Fibroblast of lung (primary cell): ENCODE measurements at regions not wholly inside any gene's neighbourhood (a gene's known extent, or its start where the extent isn't known, plus 50 kb on each side); places are given as distances from the start of the nearest gene placed in this dataset.

Experiments
- CTCF ChIP-seq, 2 donors: IDR thresholded peaks in 1 of 2; conservative IDR thresholded peaks in 1 of 2; 1 replicate in 1 of 2; 2 replicates in 1 of 2; pipeline ENCODE4 v1.5.1; 2011 to 2012; ENCODE audit warnings: low read length in 2 of 2, control low read depth in 1 of 2, inconsistent platforms in 1 of 2, low read depth in 1 of 2, mild to moderate bottlenecking in 1 of 2
- EZH2 ChIP-seq: IDR thresholded peaks from 2 replicates; pipeline ENCODE4 v1.5.1; 2012; ENCODE audit warnings: low read length, control low read depth, mild to moderate bottlenecking; ENCODE audit errors: missing control alignments

DNA sequence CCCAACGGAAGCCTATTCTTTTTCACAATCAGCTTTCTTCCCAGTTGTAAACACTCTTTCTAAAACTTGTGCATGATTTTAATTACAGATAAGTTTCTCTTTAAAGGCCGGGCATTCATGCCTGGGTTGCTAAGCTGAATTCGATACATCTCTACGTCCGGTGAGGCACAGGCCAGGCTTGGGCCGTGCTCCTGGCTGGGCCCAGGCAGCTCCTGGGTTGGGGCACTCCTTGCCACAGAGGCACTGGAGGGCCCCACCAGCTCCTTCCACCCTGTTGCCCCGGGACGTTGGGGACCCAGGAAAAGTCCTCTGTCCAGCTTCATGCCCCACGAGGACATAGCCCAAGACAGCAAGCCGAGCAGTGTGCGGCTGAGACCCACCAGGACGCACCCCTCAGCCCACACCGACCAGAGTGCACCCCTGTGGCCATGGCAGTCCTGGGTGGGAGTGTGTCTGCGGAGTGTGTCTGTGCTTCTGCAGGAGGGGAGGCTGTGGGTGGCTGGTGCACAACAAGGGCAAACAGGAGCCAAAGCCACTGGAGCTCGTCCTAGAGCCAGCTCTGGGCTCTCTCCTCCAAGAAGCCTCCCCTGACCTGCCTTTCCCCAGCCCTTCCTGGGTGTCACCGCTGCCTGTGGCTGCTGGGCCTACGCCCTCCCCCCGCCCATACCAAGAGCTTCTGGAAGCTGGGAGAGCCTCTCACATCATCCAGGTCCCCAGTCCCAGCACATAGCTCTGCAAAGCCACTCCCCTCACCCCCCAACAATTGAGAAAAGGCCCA is 128.0 kb upstream of the NKX1-1 start:
- no peak for TF ChIP-seq CTCF (conservative IDR thresholded peaks at IDR 0.05 in 1 of 2, IDR thresholded peaks at IDR 0.05 in 1 of 2; ENCODE audit: low read depth in 1 of 2, low read length in 2 of 2)
- no peak for TF ChIP-seq EZH2
